Lung (tissue), 11 donors: ENCODE measurements at regions not wholly inside any gene's neighbourhood (a gene's known extent, or its start where the extent isn't known, plus 50 kb on each side); places are given as distances from the start of the nearest gene placed in this dataset.

Source experiments
- ATAC-seq: fragments of 200-7000 bp; cut with Tn5 transposase; one replicate; pipeline ENCODE4 v1.9.1; 2020; ENCODE audit warnings: moderate number of reproducible peaks; ENCODE audit not compliant: insufficient read depth, low FRiP score
- DNase-seq, 3 donors: peaks; one replicate each; pipeline ENCODE4 v3.0.0-alpha.2; 2013 to 2017
- H3K27ac ChIP-seq, 2 donors: one replicate each; pipeline ENCODE4 v1.5.1; 2013; ENCODE audit warnings: mild to moderate bottlenecking in 2 of 2, moderate library complexity in 2 of 2, control low read depth in 1 of 2, inconsistent platforms in 1 of 2, low read depth in 1 of 2, low read length in 1 of 2
- H3K27me3 ChIP-seq, 3 donors: one replicate each; pipeline ENCODE4 v1.5.1; 2013; ENCODE audit warnings: low read length in 2 of 3; ENCODE audit not compliant: control insufficient read depth in 3 of 3, insufficient read depth in 3 of 3
- H3K36me3 ChIP-seq, 4 donors: one replicate each; pipeline ENCODE4 v1.5.1; 2013; ENCODE audit warnings: low read length in 4 of 4, mild to moderate bottlenecking in 1 of 4, moderate library complexity in 1 of 4; ENCODE audit not compliant: control insufficient read depth in 4 of 4, insufficient read depth in 4 of 4
- H3K4me1 ChIP-seq, 5 donors: one replicate each; pipeline ENCODE4 v1.5.1; 2013; ENCODE audit warnings: low read length in 5 of 5, mild to moderate bottlenecking in 2 of 5, moderate library complexity in 1 of 5; ENCODE audit not compliant: control insufficient read depth in 5 of 5, insufficient read depth in 5 of 5
- H3K4me3 ChIP-seq: one replicate; pipeline ENCODE4 v1.5.1; 2013; ENCODE audit warnings: mild to moderate bottlenecking, control low read depth, moderate library complexity
- H3K9ac ChIP-seq, 2 donors: one replicate each; pipeline ENCODE4 v1.5.1; 2013; ENCODE audit warnings: low read length in 2 of 2, control low read depth in 1 of 2; ENCODE audit not compliant: insufficient read depth in 1 of 2
- H3K9me3 ChIP-seq, 4 donors: one replicate each; pipeline ENCODE4 v1.5.1; 2013; ENCODE audit warnings: low read length in 3 of 4, mild to moderate bottlenecking in 1 of 4, moderate library complexity in 1 of 4; ENCODE audit not compliant: control insufficient read depth in 4 of 4, insufficient read depth in 3 of 4
- WGBS, 2 donors: extraction: QIAGEN DNeasy Blood & Tissue Kit; methylation state at CpG; one replicate each; pipeline ENCODE4 v1.1.7; 2013; 5-methylcytosine and 5-hydroxymethylcytosine counted together
- TF ChIP-seq, protein P1 (sequence below): IDR thresholded peaks from 2 replicates; pipeline ENCODE4 v1.5.1; 2012; ENCODE audit warnings: mild to moderate bottlenecking; ENCODE audit errors: control extremely low read depth, extremely low read depth
- donor health status: control.
- donor health status: control.
- donor health status: Bipolar disorder and iron deficiency.
- donor health status: healthy.
- donor health status: DM: yes; HTN: yes; CAD: no.

DNA sequence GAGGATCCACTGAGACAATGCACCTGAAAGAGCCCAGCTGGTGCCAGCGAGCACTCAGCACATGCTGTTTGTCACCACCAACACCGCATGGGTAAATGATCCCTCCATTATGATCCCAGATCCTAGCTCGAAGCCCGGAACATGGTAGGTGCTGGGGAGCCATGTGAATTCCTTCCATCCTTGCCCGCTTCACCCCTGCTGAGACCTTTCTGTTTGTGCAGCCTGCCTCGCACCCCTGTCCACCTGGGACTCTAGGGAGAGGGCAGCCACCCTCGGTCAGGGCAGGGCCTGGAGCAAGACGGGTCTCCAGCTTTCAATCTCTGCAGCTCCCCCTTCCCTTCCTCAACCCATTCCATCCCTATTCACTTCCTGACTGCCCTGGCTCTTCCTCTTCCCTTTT is 116.2 kb upstream of the ALX4 start:
- Histone ChIP-seq H3K36me3 (no peaks in the 10 kb centered on the region), H3K4me1 (peaks cover 0 to 3% (median 0%) of the 10 kb centered on the region in 5 donors), H3K4me3 (no peak overlapping the region), H3K9ac (no peak overlapping the region), H3K9me3 (peaks cover 0 to 2% (median 0%) of the 10 kb centered on the region in 4 donors), H3K27me3 (peaks cover 0 to 2% (median 0%) of the 10 kb centered on the region in 3 donors), H3K27ac (no peak overlapping the region)
- no peak for DNase-seq
- ATAC-seq = no peak
- 79 to 83% methylated on average over 8 of the region's 8 CpGs for WGBS, 2 donors
- TF ChIP-seq, protein P1, sequence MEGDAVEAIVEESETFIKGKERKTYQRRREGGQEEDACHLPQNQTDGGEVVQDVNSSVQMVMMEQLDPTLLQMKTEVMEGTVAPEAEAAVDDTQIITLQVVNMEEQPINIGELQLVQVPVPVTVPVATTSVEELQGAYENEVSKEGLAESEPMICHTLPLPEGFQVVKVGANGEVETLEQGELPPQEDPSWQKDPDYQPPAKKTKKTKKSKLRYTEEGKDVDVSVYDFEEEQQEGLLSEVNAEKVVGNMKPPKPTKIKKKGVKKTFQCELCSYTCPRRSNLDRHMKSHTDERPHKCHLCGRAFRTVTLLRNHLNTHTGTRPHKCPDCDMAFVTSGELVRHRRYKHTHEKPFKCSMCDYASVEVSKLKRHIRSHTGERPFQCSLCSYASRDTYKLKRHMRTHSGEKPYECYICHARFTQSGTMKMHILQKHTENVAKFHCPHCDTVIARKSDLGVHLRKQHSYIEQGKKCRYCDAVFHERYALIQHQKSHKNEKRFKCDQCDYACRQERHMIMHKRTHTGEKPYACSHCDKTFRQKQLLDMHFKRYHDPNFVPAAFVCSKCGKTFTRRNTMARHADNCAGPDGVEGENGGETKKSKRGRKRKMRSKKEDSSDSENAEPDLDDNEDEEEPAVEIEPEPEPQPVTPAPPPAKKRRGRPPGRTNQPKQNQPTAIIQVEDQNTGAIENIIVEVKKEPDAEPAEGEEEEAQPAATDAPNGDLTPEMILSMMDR = no peak

- H3K9me3 ChIP-seq = peaks cover 0 to 2% (median 0%) of the 10 kb centered on the region in 4 donors
These were observed 117.0 kb upstream of the ALX4 start for GRCh38 chr11:44426958-44427357.

GRCh38 chr11:44427432-44427831 is 117.5 kb upstream of the ALX4 start:
- Histone ChIP-seq H3K27ac (no peak overlapping the region), H3K36me3 (no peaks in the 10 kb centered on the region), H3K9me3 (peaks cover 0 to 2% (median 0%) of the 10 kb centered on the region in 4 donors), H3K4me3 (no peak overlapping the region), H3K9ac (no peak overlapping the region), H3K27me3 (peaks cover 0 to 6% (median 0%) of the 10 kb centered on the region in 3 donors), H3K4me1 (peaks cover 0 to 3% (median 0%) of the 10 kb centered on the region in 5 donors)
- TF ChIP-seq, protein P1 = no peak
- DNase-seq (no peak), ATAC-seq (no peak)
- WGBS, 2 donors = 41 to 46% methylated on average over 8 of the region's 8 CpGs

More at GRCh38 chr11:44426958-44427357, 117.0 kb upstream of the ALX4 start:
- 89 to 95% methylated on average over 11 of the region's 11 CpGs for WGBS, 2 donors
- Histone ChIP-seq H3K27ac (no peak overlapping the region), H3K4me1 (peaks cover 0 to 3% (median 0%) of the 10 kb centered on the region in 5 donors), H3K9ac (no peak overlapping the region), H3K4me3 (no peak overlapping the region), H3K36me3 (no peaks in the 10 kb centered on the region), H3K27me3 (peaks cover 0 to 3% (median 0%) of the 10 kb centered on the region in 3 donors)
- no peak for ATAC-seq
- no peak for DNase-seq
- TF ChIP-seq, protein P1 = no peak

GRCh38 chr11:44430140-44430539 is 120.2 kb upstream of the ALX4 start:
- Histone ChIP-seq H3K4me1 (peaks cover 0 to 3% (median 0%) of the 10 kb centered on the region in 5 donors), H3K36me3 (no peaks in the 10 kb centered on the region), H3K27me3 (peaks cover 0 to 12% (median 4%) of the 10 kb centered on the region in 3 donors), H3K27ac (no peak overlapping the region), H3K4me3 (no peak overlapping the region), H3K9me3 (no peaks in the 10 kb centered on the region), H3K9ac (no peak overlapping the region)
- TF ChIP-seq, protein P1 = no peak
- ATAC-seq (no peak), DNase-seq (no peak)
- 50 to 52% methylated on average over 3 of the region's 3 CpGs for WGBS, 2 donors
